GM18508 (cell line): ENCODE measurements at regions not wholly inside any gene's neighbourhood (a gene's known extent, or its start where the extent isn't known, plus 50 kb on each side); places are given as distances from the start of the nearest gene placed in this dataset.
"Not testable (repeated sequence)": the region's sequence is repeated elsewhere in the genome, so short reads cannot be mapped to it uniquely, and the experiment has no call there.

Source experiments
- ATAC-seq: cut with Tn5 transposase; IDR thresholded peaks from one replicate; pipeline ENCODE4 v1.9.1; 2021; ENCODE audit warnings: moderate number of reproducible peaks; ENCODE audit not compliant: insufficient read depth, unreplicated experiment

GRCh38 chrX:122244080-122244479 lies 940.0 kb upstream of the GRIA3 start:
- no peak for ATAC-seq

DNA sequence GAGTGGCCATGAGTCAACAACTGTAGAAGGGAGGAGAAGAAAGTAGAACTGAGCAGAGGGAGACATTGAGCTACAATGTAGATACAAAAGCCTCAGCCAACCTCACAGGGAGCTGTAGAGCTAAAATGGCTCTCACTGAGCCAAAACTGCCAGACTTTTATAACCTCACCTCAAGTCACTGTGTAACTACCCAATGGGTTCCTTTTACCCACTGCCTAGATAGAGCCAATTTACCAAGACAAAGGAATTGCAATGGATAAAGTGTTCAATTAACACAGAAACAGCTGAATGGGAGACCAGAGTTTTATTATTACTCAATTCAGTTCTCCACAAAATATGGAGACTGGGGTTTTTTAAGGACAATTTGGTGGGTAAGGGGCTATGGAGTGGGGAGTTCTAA lies 938.9 kb upstream of the GRIA3 start:
- ATAC-seq: no peak

- no peak for ATAC-seq
Measured at GRCh38 chrX:122245943-122246342, 938.1 kb upstream of the GRIA3 start.

DNA sequence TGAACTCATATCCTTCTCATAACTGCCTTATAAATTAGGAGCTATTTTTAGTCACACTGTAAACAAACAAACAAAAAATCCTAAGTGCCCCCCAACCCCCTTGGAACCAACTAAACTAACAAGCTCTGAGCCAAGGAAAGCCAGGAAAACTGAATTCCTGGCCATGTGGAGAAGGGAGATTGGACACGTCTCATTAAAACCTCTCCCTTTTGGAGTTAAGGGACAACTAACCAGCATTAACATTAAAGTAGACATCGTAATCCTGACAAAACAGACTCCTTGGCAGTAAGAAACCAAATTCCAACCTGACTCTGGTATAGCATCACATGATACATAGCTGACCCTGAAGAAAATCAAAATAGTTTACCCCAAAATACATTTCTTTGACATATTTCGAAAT lies 937.1 kb upstream of the GRIA3 start:
- no peak for ATAC-seq

DNA sequence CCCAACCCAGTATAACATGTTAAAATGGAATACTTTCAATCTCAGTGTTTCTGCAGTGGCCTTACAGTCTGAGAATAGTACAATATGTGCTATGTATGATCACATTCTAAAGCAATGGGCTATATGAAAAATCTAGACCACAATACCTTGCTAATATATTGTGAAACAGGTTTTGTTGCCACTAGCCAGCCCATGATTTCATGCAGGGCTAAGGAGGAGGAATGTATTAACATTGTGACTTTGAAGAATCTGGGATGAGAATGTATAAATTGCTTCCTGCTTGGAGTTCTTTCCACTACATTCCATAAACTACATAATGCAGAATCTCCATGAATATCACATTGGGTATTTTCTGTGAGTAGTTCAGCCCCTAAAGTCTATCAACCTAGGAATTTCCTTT lies 935.4 kb upstream of the GRIA3 start:
- no peak for ATAC-seq

- ATAC-seq: no peak
Measured at GRCh38 chrX:122252454-122252853, 931.6 kb upstream of the GRIA3 start.

- ATAC-seq: no peak
Measured at GRCh38 chrX:122268353-122268752, 915.7 kb upstream of the GRIA3 start.

DNA sequence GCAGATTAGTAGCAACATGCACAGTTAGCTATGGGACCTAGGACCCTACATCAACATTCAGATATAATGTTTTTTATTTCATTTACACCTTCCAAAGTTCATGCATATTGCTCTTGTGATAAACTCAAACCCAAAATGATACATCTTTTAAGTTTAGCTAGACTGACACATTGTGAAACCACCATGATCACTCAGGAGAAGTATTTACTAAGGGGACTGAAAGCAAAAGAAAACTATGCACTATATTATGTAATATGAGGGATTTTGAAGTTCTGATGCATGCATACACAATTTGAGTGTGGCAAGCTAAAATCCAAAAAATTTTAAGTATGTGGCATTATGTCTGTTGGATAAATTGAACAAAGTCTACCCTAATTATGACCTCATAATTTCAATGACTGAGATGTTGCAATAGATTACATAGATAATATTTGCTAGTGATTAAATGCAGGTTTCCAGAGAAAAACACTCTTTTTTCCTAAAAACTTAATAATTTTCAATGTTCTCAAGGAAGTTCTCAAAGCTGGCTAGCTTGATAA lies 914.8 kb upstream of the GRIA3 start:
- ATAC-seq: no peak

DNA sequence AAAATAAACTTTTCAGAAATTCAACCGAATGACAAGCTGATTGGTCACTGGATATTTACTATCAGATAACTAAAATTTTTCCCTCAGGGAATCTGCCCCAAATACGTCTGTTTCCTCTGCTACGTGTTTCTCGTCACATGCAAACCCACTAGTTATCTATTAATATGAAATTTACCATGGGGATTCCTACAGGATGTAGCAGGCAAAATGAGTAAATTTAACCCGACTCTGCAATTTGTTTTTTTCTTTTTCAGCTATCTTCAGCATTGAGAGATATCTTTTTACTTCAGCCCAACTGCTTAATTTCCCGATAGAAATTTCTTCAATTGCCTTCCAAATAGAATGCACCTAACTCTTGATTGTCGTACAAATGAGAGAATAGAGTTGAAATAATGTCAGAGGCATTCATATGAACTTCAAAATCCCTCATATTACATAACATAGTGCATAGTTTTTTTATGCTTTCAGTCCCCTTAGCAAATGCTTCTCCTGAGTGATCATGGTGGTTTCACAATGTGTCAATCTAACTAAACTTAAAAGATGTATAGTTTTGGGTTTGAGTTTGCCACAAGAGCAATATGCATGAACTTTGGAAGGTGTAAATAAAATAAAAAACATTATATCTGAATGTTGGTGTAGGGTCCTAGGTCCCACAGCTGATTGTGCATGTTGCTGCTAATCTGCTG lies 913.1 kb upstream of the GRIA3 start:
- ATAC-seq: no peak

GRCh38 chrX:122272011-122272410 lies 912.1 kb upstream of the GRIA3 start:
- no peak for ATAC-seq

DNA sequence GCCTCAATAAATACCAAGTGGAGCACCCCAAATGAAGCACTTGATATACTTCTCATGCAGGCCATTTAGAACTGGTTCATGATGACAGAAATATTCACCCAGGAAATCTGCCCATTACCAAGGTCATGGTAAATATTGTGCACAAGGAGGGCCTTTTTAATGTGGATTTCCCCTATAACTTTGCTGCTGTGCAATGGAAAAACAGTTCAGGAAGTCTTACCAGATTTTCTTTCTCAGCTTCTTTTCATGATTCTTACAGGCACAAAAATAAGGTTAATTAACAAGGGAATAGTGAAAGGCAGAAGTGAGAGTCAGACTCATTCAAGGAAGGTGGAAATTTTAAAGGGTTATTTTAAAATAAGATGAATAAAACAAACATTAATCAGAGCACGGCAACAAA lies 904.3 kb upstream of the GRIA3 start:
- ATAC-seq: no peak

DNA sequence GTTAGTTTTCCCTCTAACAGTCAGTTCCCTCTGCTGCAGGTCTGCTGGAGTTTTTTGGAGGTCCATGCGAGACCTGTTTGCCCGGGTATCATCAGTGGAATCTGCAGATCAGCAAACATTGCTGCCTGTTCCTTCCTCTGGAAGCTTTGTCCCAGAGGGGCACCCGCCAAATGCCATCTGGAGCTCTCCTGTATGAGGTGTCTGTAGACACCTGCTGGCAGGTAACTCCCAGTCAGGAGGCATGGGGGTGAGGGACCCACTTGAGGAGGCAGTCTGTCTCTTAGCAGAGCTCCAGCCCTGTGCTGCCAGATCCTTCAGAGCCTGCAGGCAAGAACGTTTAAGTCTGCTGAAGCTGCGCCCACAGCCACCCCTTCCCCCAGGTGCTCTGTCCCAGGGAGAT lies 884.3 kb upstream of the GRIA3 start:
- ATAC-seq: not testable (repeated sequence)

GRCh38 chrX:122301491-122301890 lies 882.6 kb upstream of the GRIA3 start:
- no peak for ATAC-seq

- ATAC-seq: no peak
Measured at GRCh38 chrX:122303761-122304160, 880.3 kb upstream of the GRIA3 start.

DNA sequence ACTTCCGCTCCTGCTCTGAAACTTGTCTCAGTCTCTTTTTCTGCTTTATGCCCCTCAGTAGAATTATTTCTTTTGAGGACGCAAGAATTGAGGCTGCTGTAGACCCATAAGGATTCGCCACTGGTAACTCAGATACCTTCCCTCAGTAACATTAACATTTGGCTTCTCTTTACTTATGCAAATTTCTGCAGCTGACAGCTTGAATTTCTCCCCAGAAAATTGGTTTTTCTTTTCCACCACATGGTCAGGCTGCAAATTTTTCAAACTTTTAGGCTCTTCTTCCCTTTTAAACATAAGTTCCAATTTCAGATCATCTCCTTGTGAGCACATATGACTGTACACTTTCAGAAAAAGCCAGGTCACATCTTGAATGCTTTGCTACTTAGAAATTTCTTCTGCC lies 839.3 kb upstream of the GRIA3 start:
- ATAC-seq: no peak

DNA sequence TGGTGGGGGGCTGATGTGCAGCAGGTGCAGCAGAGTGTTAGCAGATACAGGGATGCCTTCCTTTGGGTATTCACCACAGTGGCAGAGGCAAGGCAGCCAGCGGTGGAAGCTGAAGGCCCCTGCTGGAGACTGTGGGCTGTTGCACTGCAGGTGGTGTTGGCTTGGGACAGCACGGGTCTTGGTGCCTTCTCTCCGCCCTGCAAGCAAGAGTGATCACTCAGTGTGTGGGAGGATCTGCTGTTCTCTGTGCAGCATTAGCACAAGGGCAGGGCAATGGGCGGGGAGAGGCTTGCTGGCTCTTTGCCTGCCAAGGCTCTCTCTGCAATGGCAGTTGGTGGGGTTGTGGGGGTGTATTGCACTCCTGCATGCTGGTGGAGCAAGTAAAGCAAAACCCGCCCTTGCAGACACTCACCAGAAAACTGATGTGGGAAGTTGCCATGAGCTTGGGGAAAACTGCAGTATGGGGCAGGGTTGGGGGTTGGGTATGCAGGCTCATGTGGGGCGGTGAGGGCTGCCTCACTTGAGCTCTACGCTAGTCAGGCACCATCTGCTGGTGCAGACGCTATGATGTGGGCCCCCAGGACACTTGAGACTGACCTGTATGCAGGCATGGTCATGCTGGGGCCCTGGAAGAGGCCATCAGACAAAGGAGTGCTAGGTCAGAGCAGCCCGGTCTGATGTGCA lies 820.8 kb upstream of the GRIA3 start:
- ATAC-seq: no peak

- not testable (repeated sequence) for ATAC-seq
Measured at GRCh38 chrX:122375533-122375932, 808.5 kb upstream of the GRIA3 start.

- no peak for ATAC-seq
Measured at GRCh38 chrX:122389005-122389404, 795.1 kb upstream of the GRIA3 start.

- ATAC-seq: no peak
Measured at GRCh38 chrX:122418758-122419157, 765.3 kb upstream of the GRIA3 start.

DNA sequence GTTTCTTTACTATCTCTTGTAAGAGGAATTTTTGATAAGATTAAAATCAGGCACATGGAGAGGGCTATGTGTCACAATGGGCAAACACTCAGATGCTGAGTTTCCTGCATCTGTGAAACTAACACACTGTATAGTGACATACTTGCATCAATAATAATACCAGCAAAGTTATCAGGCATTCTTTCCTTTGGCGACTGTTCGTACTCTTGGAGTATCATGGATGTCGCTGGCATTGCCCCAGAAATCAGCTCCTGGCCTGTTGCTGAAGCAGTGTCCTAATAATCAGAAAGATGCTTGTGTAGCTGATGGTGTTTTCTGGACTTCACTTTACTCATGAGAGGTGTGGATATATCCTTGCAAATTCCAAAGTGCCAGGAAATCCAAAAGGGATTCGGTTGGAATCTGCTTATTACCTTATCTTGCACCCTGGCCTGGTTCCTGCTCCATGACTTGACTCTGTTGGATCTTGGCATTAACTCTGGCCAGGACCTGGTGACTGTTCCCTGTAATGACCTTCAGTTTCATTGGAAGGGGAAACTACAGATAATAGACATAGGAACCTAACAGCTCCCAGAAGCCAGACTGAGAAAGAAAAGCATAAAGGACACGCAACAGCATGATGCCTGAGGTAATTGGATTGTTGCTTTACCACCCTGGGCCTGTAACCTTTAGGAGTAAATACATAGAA lies 762.5 kb upstream of the GRIA3 start:
- ATAC-seq: no peak

GRCh38 chrX:122422547-122422946 lies 761.5 kb upstream of the GRIA3 start:
- ATAC-seq: no peak
